Activated naive CD8-positive, alpha-beta T cell treated with anti-CD3 and anti-CD28 coated beads, Interleukin-2, amount 10 ng/mL, durations not matched to agents 7 days and 5 days (primary cell): ENCODE measurements at regions not wholly inside any gene's neighbourhood (a gene's known extent, or its start where the extent isn't known, plus 50 kb on each side); places are given as distances from the start of the nearest gene placed in this dataset.
"Not testable (repeated sequence)": the region's sequence is repeated elsewhere in the genome, so short reads cannot be mapped to it uniquely, and the experiment has no call there.

Experiments used
- ATAC-seq: fragments of 150-1000 bp; cut with Tn5 transposase; one replicate; pipeline ENCODE4 v1.10.0; 2021; ENCODE audit warnings: low read depth, moderate library complexity
- POLR2A ChIA-PET: fragments of 350-600 bp; sonication (Branson Sonifier 250); formaldehyde crosslinking; loops from one replicate; lab custom pipeline; 2021; ENCODE audit warnings: antibody characterized with exemption; lab: Charles Lee
- DNase-seq: peaks from one replicate; pipeline ENCODE4 v3.0.0; 2021
- H3K27ac Mint-ChIP-seq: one replicate; pipeline ENCODE4 v1.8.0; 2022; ENCODE audit warnings: mild to moderate bottlenecking, mixed read lengths
- H3K27me3 Mint-ChIP-seq: one replicate; pipeline ENCODE4 v1.8.0; 2022; ENCODE audit warnings: mild to moderate bottlenecking, moderate library complexity, mixed read lengths
- H3K36me3 Mint-ChIP-seq: one replicate; pipeline ENCODE4 v1.8.0; 2021; ENCODE audit warnings: mild to moderate bottlenecking, mixed read lengths
- H3K4me1 Mint-ChIP-seq: one replicate; pipeline ENCODE4 v1.8.0; 2021; ENCODE audit warnings: mixed read lengths
- H3K4me3 Mint-ChIP-seq: one replicate; pipeline ENCODE4 v1.8.0; 2022; ENCODE audit warnings: mild to moderate bottlenecking, moderate library complexity, mixed read lengths
- H3K9me3 Mint-ChIP-seq: one replicate; pipeline ENCODE4 v1.8.0; 2021; ENCODE audit warnings: mixed read lengths

DNA sequence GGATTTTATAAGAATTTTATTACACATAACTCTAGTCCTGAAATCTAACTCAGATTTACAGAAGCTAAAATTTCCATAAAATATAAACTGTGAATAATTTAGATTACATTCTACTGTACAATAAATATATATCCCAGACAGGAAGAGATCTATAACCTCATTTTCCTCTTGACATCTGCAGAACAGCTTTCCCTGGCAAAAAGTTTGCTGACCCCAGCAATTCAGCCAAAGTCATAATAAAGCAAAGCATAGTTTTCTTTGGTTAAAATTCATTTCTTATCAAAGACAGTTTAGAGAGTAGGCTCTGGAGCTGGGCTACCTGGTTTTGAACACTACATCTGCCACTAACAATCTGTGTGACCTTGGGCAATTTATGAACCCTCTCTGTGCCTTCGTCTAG lies 372.5 kb downstream of the CAAP1 start:
- no peaks in the 10 kb centered on the region for H3K4me1 Mint-ChIP-seq
- no peak for DNase-seq
- H3K9me3 Mint-ChIP-seq, result peaks cover 2% of the 10 kb centered on the region
- ATAC-seq, result no peak
- no peaks in the 10 kb centered on the region for H3K36me3 Mint-ChIP-seq
- POLR2A ChIA-PET, result no interaction called here
- no peak overlapping the region for H3K27ac Mint-ChIP-seq
- no peak overlapping the region for H3K4me3 Mint-ChIP-seq
- H3K27me3 Mint-ChIP-seq, result no peaks in the 10 kb centered on the region

DNA sequence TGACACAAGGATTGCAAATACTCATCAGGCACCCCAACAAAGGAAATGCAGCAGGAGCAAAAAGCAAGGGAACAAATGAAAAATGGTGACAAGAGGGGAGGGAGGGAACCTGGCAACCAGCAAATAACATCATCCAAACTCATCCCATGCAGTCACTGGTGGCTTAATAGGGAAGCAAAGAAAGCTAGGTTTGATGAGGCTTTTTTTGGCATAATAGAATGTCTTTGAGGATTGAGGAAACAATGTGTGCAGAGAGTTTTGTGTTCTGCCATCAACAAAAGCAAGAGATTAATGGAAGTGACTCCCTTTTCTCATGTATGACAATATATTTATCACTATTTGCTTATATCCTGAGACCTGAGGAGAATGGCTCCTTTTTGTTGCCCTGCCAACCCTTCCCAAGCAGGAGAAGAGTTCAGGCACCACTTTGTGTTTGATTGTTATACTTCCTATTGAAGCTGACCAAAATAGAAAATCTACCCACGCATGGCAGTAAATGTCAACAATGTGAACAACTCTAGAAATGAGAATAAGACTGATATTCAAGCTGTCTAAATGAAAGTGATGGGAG lies 375.7 kb downstream of the CAAP1 start:
- DNase-seq (no peak), ATAC-seq (no peak)
- H3K4me1 Mint-ChIP-seq, result no peaks in the 10 kb centered on the region
- H3K27me3 Mint-ChIP-seq, result no peaks in the 10 kb centered on the region
- peaks cover 3% of the 10 kb centered on the region for H3K9me3 Mint-ChIP-seq
- H3K36me3 Mint-ChIP-seq, result no peaks in the 10 kb centered on the region
- H3K27ac Mint-ChIP-seq, result no peak overlapping the region
- H3K4me3 Mint-ChIP-seq, result no peak overlapping the region
- POLR2A ChIA-PET, result no interaction called here

DNA sequence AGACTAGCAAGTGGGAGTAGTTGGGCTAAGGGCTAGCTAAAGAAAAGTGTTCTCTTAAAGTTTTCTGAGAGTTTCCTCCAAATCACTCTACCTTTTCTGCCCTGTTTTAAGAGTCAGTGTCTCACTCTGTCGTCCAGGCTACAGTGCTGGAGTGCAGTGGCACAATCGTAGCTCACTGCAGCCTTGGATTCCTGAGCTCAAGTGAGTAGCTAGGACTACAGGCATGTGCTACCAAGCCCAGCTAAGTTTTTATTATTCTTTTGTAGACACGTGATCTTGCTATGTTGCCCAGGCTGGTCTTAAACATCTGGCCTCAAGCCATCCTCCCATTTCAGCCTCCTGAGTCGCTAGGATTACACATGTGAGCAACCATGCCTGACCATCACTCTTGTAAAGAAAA lies 378.9 kb downstream of the CAAP1 start:
- H3K27me3 Mint-ChIP-seq, result no peaks in the 10 kb centered on the region
- DNase-seq (no peak), ATAC-seq (no peak)
- no peak overlapping the region for H3K27ac Mint-ChIP-seq
- H3K9me3 Mint-ChIP-seq, result peaks cover 1% of the 10 kb centered on the region
- H3K36me3 Mint-ChIP-seq, result no peaks in the 10 kb centered on the region
- no peaks in the 10 kb centered on the region for H3K4me1 Mint-ChIP-seq
- no peak overlapping the region for H3K4me3 Mint-ChIP-seq
- POLR2A ChIA-PET, result no interaction called here

DNA sequence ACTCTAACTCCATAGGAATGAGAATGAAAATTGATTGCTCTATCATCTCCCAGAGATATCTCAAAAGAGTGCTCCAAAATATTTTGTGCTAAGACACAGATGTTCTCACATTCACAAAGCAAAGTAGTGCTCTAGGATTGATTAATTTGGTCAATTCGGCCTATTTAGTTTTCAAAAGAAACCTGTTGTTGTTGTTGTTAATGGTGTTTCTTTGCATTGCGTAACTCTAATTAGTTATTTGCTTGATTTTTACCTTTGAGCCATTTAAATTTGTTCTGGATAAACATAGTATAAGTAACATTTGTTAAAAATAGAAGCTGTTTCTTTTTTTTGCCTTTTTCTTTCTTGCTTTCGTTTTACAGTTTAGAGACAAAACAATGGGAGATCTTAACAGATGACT lies 382.5 kb downstream of the CAAP1 start:
- no peak for ATAC-seq
- no peaks in the 10 kb centered on the region for H3K4me1 Mint-ChIP-seq
- no peaks in the 10 kb centered on the region for H3K27me3 Mint-ChIP-seq
- no peaks in the 10 kb centered on the region for H3K36me3 Mint-ChIP-seq
- no peak overlapping the region for H3K27ac Mint-ChIP-seq
- POLR2A ChIA-PET, result no interaction called here
- no peak overlapping the region for H3K4me3 Mint-ChIP-seq
- peaks cover 1% of the 10 kb centered on the region for H3K9me3 Mint-ChIP-seq
- DNase-seq, result no peak

- POLR2A ChIA-PET, result no interaction called here
- no peak for DNase-seq
- no peak for ATAC-seq
- Mint-ChIP-seq H3K27ac (no peak overlapping the region), H3K4me3 (no peak overlapping the region), H3K36me3 (no peaks in the 10 kb centered on the region), H3K4me1 (no peaks in the 10 kb centered on the region), H3K27me3 (no peaks in the 10 kb centered on the region), H3K9me3 (peaks cover 1% of the 10 kb centered on the region)
These were observed 383.7 kb downstream of the CAAP1 start for GRCh38 chr9:26508897-26509296.

GRCh38 chr9:26504057-26504456 lies 388.5 kb downstream of the CAAP1 start:
- ATAC-seq (no peak), DNase-seq (no peak)
- Mint-ChIP-seq H3K4me3 (no peak overlapping the region), H3K36me3 (no peaks in the 10 kb centered on the region), H3K27me3 (no peaks in the 10 kb centered on the region), H3K9me3 (no peaks in the 10 kb centered on the region), H3K4me1 (no peaks in the 10 kb centered on the region), H3K27ac (no peak overlapping the region)
- POLR2A ChIA-PET, result no interaction called here

GRCh38 chr9:26502311-26502710 lies 390.3 kb downstream of the CAAP1 start:
- H3K27me3 Mint-ChIP-seq, result no peaks in the 10 kb centered on the region
- ATAC-seq, result no peak
- H3K27ac Mint-ChIP-seq, result no peak overlapping the region
- no peak overlapping the region for H3K4me3 Mint-ChIP-seq
- POLR2A ChIA-PET, result no interaction called here
- no peak for DNase-seq
- H3K9me3 Mint-ChIP-seq, result peaks cover 2% of the 10 kb centered on the region
- H3K4me1 Mint-ChIP-seq, result no peaks in the 10 kb centered on the region
- no peaks in the 10 kb centered on the region for H3K36me3 Mint-ChIP-seq

DNA sequence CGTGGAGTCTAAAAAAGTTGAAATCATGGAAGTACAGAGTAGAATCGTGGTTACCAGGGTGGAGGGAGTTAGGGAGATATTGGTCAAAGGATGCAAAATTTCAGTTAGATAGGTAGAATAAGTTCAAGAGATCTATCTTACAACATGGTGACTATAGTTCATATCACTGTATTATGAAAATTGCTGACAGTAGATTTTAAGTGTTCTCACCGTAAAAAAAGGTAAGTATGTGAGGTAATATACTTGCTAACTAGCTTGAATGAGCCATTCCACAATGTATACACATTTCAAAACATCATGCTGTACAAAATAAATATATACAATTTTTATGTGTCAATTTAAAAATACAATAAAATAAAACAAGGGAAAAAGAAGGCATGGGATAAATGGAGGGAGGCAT lies 392.1 kb downstream of the CAAP1 start:
- Mint-ChIP-seq H3K4me1 (no peaks in the 10 kb centered on the region), H3K27me3 (no peaks in the 10 kb centered on the region), H3K27ac (no peak overlapping the region), H3K9me3 (peaks cover 5% of the 10 kb centered on the region), H3K36me3 (no peaks in the 10 kb centered on the region), H3K4me3 (no peak overlapping the region)
- POLR2A ChIA-PET, result no interaction called here
- no peak for DNase-seq
- no peak for ATAC-seq

GRCh38 chr9:26492608-26493521 lies 399.7 kb downstream of the CAAP1 start:
- H3K27me3 Mint-ChIP-seq, H3K36me3 Mint-ChIP-seq, POLR2A ChIA-PET, ATAC-seq, H3K4me3 Mint-ChIP-seq, H3K27ac Mint-ChIP-seq, DNase-seq, H3K4me1 Mint-ChIP-seq: not testable (repeated sequence)
- H3K9me3 Mint-ChIP-seq, result peaks cover 12% of the 10 kb centered on the region

- POLR2A ChIA-PET, H3K4me1 Mint-ChIP-seq, H3K36me3 Mint-ChIP-seq, ATAC-seq, DNase-seq, H3K27me3 Mint-ChIP-seq, H3K4me3 Mint-ChIP-seq, H3K27ac Mint-ChIP-seq, H3K9me3 Mint-ChIP-seq: not testable (repeated sequence)
These were observed 400.5 kb downstream of the CAAP1 start for GRCh38 chr9:26491922-26492607.

- Mint-ChIP-seq H3K4me1 (no peaks in the 10 kb centered on the region), H3K9me3 (peaks cover 12% of the 10 kb centered on the region), H3K4me3 (no peak overlapping the region), H3K36me3 (no peaks in the 10 kb centered on the region), H3K27ac (no peak overlapping the region), H3K27me3 (no peaks in the 10 kb centered on the region)
- DNase-seq (no peak), ATAC-seq (no peak)
- POLR2A ChIA-PET, result no interaction called here
These were observed 408.6 kb downstream of the CAAP1 start for GRCh38 chr9:26483991-26484390.

GRCh38 chr9:26477963-26478362 lies 414.6 kb downstream of the CAAP1 start:
- ATAC-seq (no peak), DNase-seq (no peak)
- H3K36me3 Mint-ChIP-seq, result no peaks in the 10 kb centered on the region
- H3K27ac Mint-ChIP-seq, result no peak overlapping the region
- H3K4me3 Mint-ChIP-seq, result no peak overlapping the region
- H3K27me3 Mint-ChIP-seq, result no peaks in the 10 kb centered on the region
- H3K9me3 Mint-ChIP-seq, result peaks cover 5% of the 10 kb centered on the region
- no peaks in the 10 kb centered on the region for H3K4me1 Mint-ChIP-seq
- POLR2A ChIA-PET, result interaction anchor here (0.6 kb wide), 1 partner anchor 162 kb away, joined by 3 read pairs; no protein-coding TSS in a partner anchor

- POLR2A ChIA-PET, result no interaction called here
- H3K27me3 Mint-ChIP-seq, result no peaks in the 10 kb centered on the region
- no peak for DNase-seq
- no peak overlapping the region for H3K4me3 Mint-ChIP-seq
- H3K27ac Mint-ChIP-seq, result no peak overlapping the region
- peaks cover 5% of the 10 kb centered on the region for H3K9me3 Mint-ChIP-seq
- no peaks in the 10 kb centered on the region for H3K4me1 Mint-ChIP-seq
- H3K36me3 Mint-ChIP-seq, result no peaks in the 10 kb centered on the region
- ATAC-seq, result no peak
These were observed 421.3 kb downstream of the CAAP1 start for GRCh38 chr9:26471261-26471660.

DNA sequence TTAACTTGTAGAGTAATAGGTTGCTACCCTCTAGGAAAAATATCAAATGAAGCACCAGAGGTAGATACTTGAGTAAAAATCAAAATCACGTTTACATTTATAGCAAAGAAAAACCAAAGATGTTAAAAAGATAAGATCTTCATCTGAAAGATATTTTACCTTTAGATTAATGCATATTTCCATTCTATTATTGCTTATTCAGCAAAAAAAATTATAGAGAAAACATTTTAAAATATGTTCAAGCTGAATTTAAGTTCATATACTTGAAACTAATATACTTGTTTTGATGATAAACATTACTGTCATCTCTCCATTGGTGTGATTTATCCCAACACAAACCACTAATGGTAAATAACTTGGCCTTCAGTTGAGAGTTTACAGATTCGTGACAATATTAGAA lies 422.3 kb downstream of the CAAP1 start:
- no peak for ATAC-seq
- no peak overlapping the region for H3K4me3 Mint-ChIP-seq
- no peaks in the 10 kb centered on the region for H3K36me3 Mint-ChIP-seq
- DNase-seq, result no peak
- H3K27me3 Mint-ChIP-seq, result no peaks in the 10 kb centered on the region
- POLR2A ChIA-PET, result no interaction called here
- no peaks in the 10 kb centered on the region for H3K4me1 Mint-ChIP-seq
- H3K27ac Mint-ChIP-seq, result no peak overlapping the region
- peaks cover 5% of the 10 kb centered on the region for H3K9me3 Mint-ChIP-seq
